ENCODE measurements at regions not wholly inside any gene's neighbourhood (a gene's known extent, or its start where the extent isn't known, plus 50 kb on each side); places are given as distances from the start of the nearest gene placed in this dataset.

GRCh38 chr6:163647624-163648023 lies 233.1 kb downstream of the QKI start:
- H4K5ac ChIP-seq (ENCODE audit: low read depth, low read length): no peak overlapping the region
- TF ChIP-seq FOS (IDR thresholded peaks at IDR 0.05; ENCODE audit: low read depth, low read length): no peak
- no peak for TF ChIP-seq SMC3 (IDR thresholded peaks at IDR 0.05; ENCODE audit: low read depth, low read length)
- TF ChIP-seq MAZ (IDR thresholded peaks at IDR 0.05; ENCODE audit: borderline replicate concordance, low read depth, low read length): no peak
- TF ChIP-seq MAFK (IDR thresholded peaks at IDR 0.05; ENCODE audit: low read depth, low read length): no peak
- TF ChIP-seq BHLHE40 (IDR thresholded peaks at IDR 0.05; ENCODE audit: low read depth, low read length): no peak
- TF ChIP-seq POLR2A (IDR thresholded peaks at IDR 0.05; ENCODE audit: low read depth, low read length): no peak
- no peak for TF ChIP-seq CHD1 (IDR thresholded peaks at IDR 0.05; ENCODE audit: low read depth, low read length)
- no peak for TF ChIP-seq RAD21 (IDR thresholded peaks at IDR 0.05; ENCODE audit: low read length)
- TF ChIP-seq MXI1 (IDR thresholded peaks at IDR 0.05; ENCODE audit: borderline replicate concordance, low read depth, low read length): no peak
- H2AK9ac ChIP-seq (replicated peaks; ENCODE audit: low read depth, low read length, poor library complexity): no peak overlapping the region
- no peaks in the 10 kb centered on the region for H3K9me1 ChIP-seq (ENCODE audit: insufficient read depth, low read length)
- in situ Hi-C loops (cut with MboI; ENCODE audit: low sequenced_read_pairs) (no loop called here), dilution Hi-C loops (cut with HindIII; ENCODE audit: low sequenced_read_pairs, unreplicated experiment) (no loop called here), intact Hi-C loops (cut with micrococcal nuclease) (no loop called here)
- no peaks in the 10 kb centered on the region for H3K9me3 ChIP-seq (ENCODE audit: control insufficient read depth, insufficient read depth, low read length)
- no peaks in the 10 kb centered on the region for H3K36me3 ChIP-seq (ENCODE audit: control insufficient read depth, insufficient read depth, low read length)
- DNase-seq (no peak), ATAC-seq (ENCODE audit: low read depth) (no peak)
- WGBS, 2 experiments (ENCODE audit: extremely low coverage in 2 of 2, insufficient read length in 1 of 2): 75% methylated on average over 8 of the region's 8 CpGs; no CpG with 5 or more reads in 1 of the 2 experiments
- no peaks in the 10 kb centered on the region for H4K20me1 ChIP-seq (ENCODE audit: insufficient read depth, low read length)
- no peak overlapping the region for H3K4ac ChIP-seq (ENCODE audit: low read depth, low read length)
- peaks cover 2% of the 10 kb centered on the region; the same call in 1 of the 2 replicates for H3K27me3 ChIP-seq (ENCODE audit: control insufficient read depth, insufficient read depth, low read length)
- H3K9ac ChIP-seq (ENCODE audit: low read depth, low read length): no peak overlapping the region
- BruUV-seq (replicated peaks): no TSS peak
- H4K8ac ChIP-seq (ENCODE audit: low read depth in 2 of 2, low read length in 2 of 2): no peak overlapping the region
- no peak overlapping the region for H3K23ac ChIP-seq (ENCODE audit: low read depth, low read length)
- H3K14ac ChIP-seq (replicated peaks; ENCODE audit: low read depth, low read length): no peak overlapping the region
- H3K56ac ChIP-seq (ENCODE audit: extremely low read depth, insufficient read depth, low read length): no peak overlapping the region
- H3K27ac ChIP-seq (ENCODE audit: insufficient read depth, low read length): no peak overlapping the region
- ChIA-PET CTCF (no interaction called here), POLR2A (ENCODE audit: unreplicated experiment) (no interaction called here)
- H4K91ac ChIP-seq (ENCODE audit: insufficient read depth, low read depth, low read length): no peak overlapping the region
- H2BK120ac ChIP-seq (ENCODE audit: low read depth, low read length): no peak overlapping the region
- no peak overlapping the region for H2BK15ac ChIP-seq (ENCODE audit: low read depth, low read length)
- no peak overlapping the region for H2AK5ac ChIP-seq (ENCODE audit: low read depth, low read length)
- no peak overlapping the region for H3K18ac ChIP-seq (ENCODE audit: low read depth, low read length)
- H3K4me1 ChIP-seq (ENCODE audit: control insufficient read depth, insufficient read depth, low read length): no peaks in the 10 kb centered on the region
- no peak overlapping the region for H2BK20ac ChIP-seq (ENCODE audit: low read depth, low read length)
- no peaks in the 10 kb centered on the region for H3K79me1 ChIP-seq (ENCODE audit: low read depth in 1 of 2, low read length in 2 of 2)
- H3K4me2 ChIP-seq (ENCODE audit: low read depth, low read length): no peak overlapping the region
- no peak overlapping the region for H2AFZ ChIP-seq (replicated peaks; ENCODE audit: low read length, poor library complexity)
- no peak overlapping the region for H3K4me3 ChIP-seq (ENCODE audit: insufficient read depth, low read depth, low read length)
- no peak overlapping the region for H2BK5ac ChIP-seq (ENCODE audit: low read depth, low read length, poor library complexity, severe bottlenecking)

All from IMR-90 (cell line).